ENCODE measurements at regions not wholly inside any gene's neighbourhood (a gene's known extent, or its start where the extent isn't known, plus 50 kb on each side); places are given as distances from the start of the nearest gene placed in this dataset.
A peak's percentile ranks its signal among the peaks of the same experiment; 100 is the strongest.
"Not testable (repeated sequence)": the region's sequence is repeated elsewhere in the genome, so short reads cannot be mapped to it uniquely, and the experiment has no call there.

DNA sequence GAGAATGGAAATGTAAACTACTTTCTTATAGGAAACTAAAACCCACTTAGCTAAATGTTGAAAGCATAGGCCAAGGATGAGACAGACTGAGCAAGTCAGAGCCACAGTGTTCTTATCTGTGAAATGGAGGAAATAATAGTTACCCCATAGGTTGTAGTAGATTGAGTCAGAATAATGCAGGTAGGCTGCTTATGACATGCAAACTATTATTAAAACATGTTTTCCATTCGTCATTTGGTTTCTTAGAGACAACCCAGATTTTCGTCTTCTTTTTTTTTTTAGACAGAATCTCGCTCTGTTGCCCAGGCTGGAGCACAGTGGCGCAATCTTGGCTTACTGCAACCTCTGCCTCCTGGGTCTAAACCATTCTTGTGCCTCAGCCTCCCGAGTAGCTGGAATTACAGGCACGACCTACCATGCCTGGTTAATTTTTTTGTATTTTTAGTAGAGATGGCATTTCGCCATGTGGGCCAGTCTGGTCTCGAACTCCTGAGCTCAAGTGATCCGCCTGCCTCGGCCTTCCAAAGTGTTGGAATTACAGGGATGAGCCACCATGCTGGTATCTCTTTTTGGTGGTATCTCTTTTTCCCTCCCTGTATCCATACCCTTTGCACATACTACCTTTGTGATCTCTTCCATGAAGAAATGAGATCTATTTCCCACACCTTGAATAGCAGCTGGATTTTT, 196.5 kb upstream of the ZNF217 start:
- Histone ChIP-seq H3K4ac (ENCODE audit: low read depth in 1 of 2, low read length in 2 of 2) (no peak overlapping the region), H3K36me3 (ENCODE audit: control insufficient read depth in 1 of 2, insufficient read depth in 2 of 2, low read depth in 1 of 2, low read length in 2 of 2) (no peaks in the 10 kb centered on the region), H2AK5ac (ENCODE audit: low read length, severe bottlenecking) (no peak overlapping the region), H2AFZ (ENCODE audit: low read depth, low read length) (no peak overlapping the region), H3K4me3 (ENCODE audit: insufficient read depth in 1 of 2, low read depth in 1 of 2, low read length in 2 of 2) (no peak overlapping the region), H2BK5ac (ENCODE audit: low read depth, low read length, poor library complexity, severe bottlenecking) (no peak overlapping the region), H3K9ac (ENCODE audit: low read length) (peak overlapping the region; percentile 60), H3K18ac (ENCODE audit: low read depth in 1 of 2, low read length in 2 of 2) (no peak overlapping the region), H3K79me1 (replicated peaks; ENCODE audit: low read length, poor library complexity, severe bottlenecking) (no peaks in the 10 kb centered on the region), H3K14ac (ENCODE audit: low read length in 2 of 2) (no peak overlapping the region), H3K4me1 (ENCODE audit: control insufficient read depth, insufficient read depth, low read depth, low read length) (peaks cover 2% of the 10 kb centered on the region), H3K4me2 (ENCODE audit: low read length, poor library complexity, severe bottlenecking) (no peak overlapping the region), H3K9me3 (ENCODE audit: control insufficient read depth, low read length) (no peaks in the 10 kb centered on the region), H2BK12ac (ENCODE audit: low read length in 2 of 2) (no peak overlapping the region), H3K27me3 (ENCODE audit: control insufficient read depth in 1 of 2, insufficient read depth in 1 of 2, low read length in 2 of 2) (no peaks in the 10 kb centered on the region), H4K8ac (ENCODE audit: low read length) (no peak overlapping the region), H2BK120ac (ENCODE audit: low read depth, low read length) (no peak overlapping the region), H2BK15ac (ENCODE audit: low read depth, poor library complexity, severe bottlenecking) (no peak overlapping the region), H3K23ac (ENCODE audit: low read length in 2 of 2) (no peak overlapping the region), H3K27ac (ENCODE audit: low read length, poor library complexity, severe bottlenecking) (no peak overlapping the region), H4K91ac (ENCODE audit: low read length) (no peak overlapping the region)
- no peak for DNase-seq
- WGBS = 94% methylated on average over 10 of the region's 10 CpGs

DNA sequence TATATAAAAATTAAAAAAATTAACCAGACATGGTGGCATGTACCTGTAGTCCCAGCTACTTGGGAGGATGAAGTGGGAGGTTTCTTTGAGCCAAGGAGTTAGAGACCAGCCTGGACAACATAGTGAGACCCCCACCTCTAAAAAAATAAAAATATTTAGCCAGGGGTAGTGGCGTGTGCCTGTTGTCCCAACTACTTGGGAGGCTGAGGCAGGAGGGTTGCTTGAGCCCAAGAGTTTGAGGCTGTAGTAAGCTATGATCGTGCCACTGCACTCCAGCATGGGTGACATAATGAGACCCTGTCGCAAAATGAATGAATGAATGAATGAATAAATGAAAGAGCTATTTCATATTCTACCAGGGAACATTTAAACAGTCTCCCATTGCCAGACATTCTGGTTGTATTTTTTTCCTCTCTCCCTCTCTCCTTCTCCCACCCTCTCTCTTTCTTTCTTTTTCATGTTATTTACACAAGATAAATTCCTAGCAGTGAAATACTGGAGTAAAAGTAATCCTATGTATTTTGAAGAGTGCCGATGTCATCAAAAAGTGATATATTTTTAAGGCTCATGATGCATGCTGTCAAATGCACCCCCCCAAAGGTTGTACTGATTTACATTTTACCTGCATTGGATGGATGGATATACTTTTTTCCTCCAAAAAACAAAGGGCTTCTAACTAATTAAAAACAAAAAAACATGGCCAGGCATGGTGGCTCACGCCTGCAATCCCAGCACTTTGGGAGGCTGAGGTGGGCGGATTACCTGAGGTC, 194.8 kb upstream of the ZNF217 start:
- H3K79me1 ChIP-seq (replicated peaks; ENCODE audit: low read length, poor library complexity, severe bottlenecking) = no peaks in the 10 kb centered on the region
- DNase-seq = no peak

DNA sequence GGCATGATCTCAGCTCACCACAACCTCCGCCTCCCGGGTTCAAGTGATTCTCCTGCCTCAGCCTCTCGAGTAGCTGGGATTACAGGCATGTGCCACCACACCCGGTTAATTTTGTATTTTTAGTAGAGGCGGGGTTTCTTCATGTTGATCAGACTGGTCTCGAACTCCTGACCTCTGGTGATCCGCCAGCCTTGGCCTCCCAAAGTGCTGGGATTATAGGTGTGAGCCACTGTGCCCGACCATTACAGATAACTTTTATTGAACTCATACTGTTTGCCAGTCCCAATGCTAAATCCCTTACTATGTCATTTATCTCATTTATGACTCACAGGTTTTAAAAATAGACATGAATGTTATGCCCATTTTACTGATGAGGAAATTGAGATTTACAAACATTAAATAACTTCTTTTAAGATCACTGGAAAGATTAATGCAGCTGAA, 193.9 kb upstream of the ZNF217 start:
- not testable (repeated sequence) for H2AK5ac ChIP-seq (ENCODE audit: low read length, severe bottlenecking); H2BK120ac ChIP-seq (ENCODE audit: low read depth, low read length); H2BK5ac ChIP-seq (ENCODE audit: low read depth, low read length, poor library complexity, severe bottlenecking); H3K4me3 ChIP-seq (ENCODE audit: insufficient read depth in 1 of 2, low read depth in 1 of 2, low read length in 2 of 2); H2BK15ac ChIP-seq (ENCODE audit: low read depth, poor library complexity, severe bottlenecking); H3K27me3 ChIP-seq (ENCODE audit: control insufficient read depth in 1 of 2, insufficient read depth in 1 of 2, low read length in 2 of 2); H2AFZ ChIP-seq (ENCODE audit: low read depth, low read length); H3K4me1 ChIP-seq (ENCODE audit: control insufficient read depth, insufficient read depth, low read depth, low read length); H3K4ac ChIP-seq (ENCODE audit: low read depth in 1 of 2, low read length in 2 of 2); DNase-seq; H4K91ac ChIP-seq (ENCODE audit: low read length); H3K79me1 ChIP-seq (replicated peaks; ENCODE audit: low read length, poor library complexity, severe bottlenecking); H4K8ac ChIP-seq (ENCODE audit: low read length); H3K14ac ChIP-seq (ENCODE audit: low read length in 2 of 2); H3K9me3 ChIP-seq (ENCODE audit: control insufficient read depth, low read length); H3K36me3 ChIP-seq (ENCODE audit: control insufficient read depth in 1 of 2, insufficient read depth in 2 of 2, low read depth in 1 of 2, low read length in 2 of 2); H3K18ac ChIP-seq (ENCODE audit: low read depth in 1 of 2, low read length in 2 of 2); H3K4me2 ChIP-seq (ENCODE audit: low read length, poor library complexity, severe bottlenecking); H3K27ac ChIP-seq (ENCODE audit: low read length, poor library complexity, severe bottlenecking); H3K23ac ChIP-seq (ENCODE audit: low read length in 2 of 2); H2BK12ac ChIP-seq (ENCODE audit: low read length in 2 of 2); H3K9ac ChIP-seq (ENCODE audit: low read length)
- 96% methylated on average over 7 of the region's 8 CpGs for WGBS

More for the DNA sequence above, 194.8 kb upstream of the ZNF217 start:
- Histone ChIP-seq H3K4ac (ENCODE audit: low read depth in 1 of 2, low read length in 2 of 2) (no peak overlapping the region), H2BK15ac (ENCODE audit: low read depth, poor library complexity, severe bottlenecking) (no peak overlapping the region), H3K18ac (ENCODE audit: low read depth in 1 of 2, low read length in 2 of 2) (no peak overlapping the region), H2BK120ac (ENCODE audit: low read depth, low read length) (no peak overlapping the region), H2AK5ac (ENCODE audit: low read length, severe bottlenecking) (no peak overlapping the region), H2BK12ac (ENCODE audit: low read length in 2 of 2) (no peak overlapping the region), H3K9ac (ENCODE audit: low read length) (no peak overlapping the region), H3K27ac (ENCODE audit: low read length, poor library complexity, severe bottlenecking) (no peak overlapping the region), H4K8ac (ENCODE audit: low read length) (no peak overlapping the region), H3K4me1 (ENCODE audit: control insufficient read depth, insufficient read depth, low read depth, low read length) (no peaks in the 10 kb centered on the region), H4K91ac (ENCODE audit: low read length) (no peak overlapping the region), H3K4me3 (ENCODE audit: insufficient read depth in 1 of 2, low read depth in 1 of 2, low read length in 2 of 2) (no peak overlapping the region), H3K9me3 (ENCODE audit: control insufficient read depth, low read length) (no peaks in the 10 kb centered on the region), H2BK5ac (ENCODE audit: low read depth, low read length, poor library complexity, severe bottlenecking) (no peak overlapping the region), H3K36me3 (ENCODE audit: control insufficient read depth in 1 of 2, insufficient read depth in 2 of 2, low read depth in 1 of 2, low read length in 2 of 2) (no peaks in the 10 kb centered on the region), H3K23ac (ENCODE audit: low read length in 2 of 2) (no peak overlapping the region), H3K14ac (ENCODE audit: low read length in 2 of 2) (no peak overlapping the region), H2AFZ (ENCODE audit: low read depth, low read length) (no peak overlapping the region), H3K27me3 (ENCODE audit: control insufficient read depth in 1 of 2, insufficient read depth in 1 of 2, low read length in 2 of 2) (no peaks in the 10 kb centered on the region), H3K4me2 (ENCODE audit: low read length, poor library complexity, severe bottlenecking) (no peak overlapping the region)
- 100% methylated on average over 3 of the region's 6 CpGs for WGBS

DNA sequence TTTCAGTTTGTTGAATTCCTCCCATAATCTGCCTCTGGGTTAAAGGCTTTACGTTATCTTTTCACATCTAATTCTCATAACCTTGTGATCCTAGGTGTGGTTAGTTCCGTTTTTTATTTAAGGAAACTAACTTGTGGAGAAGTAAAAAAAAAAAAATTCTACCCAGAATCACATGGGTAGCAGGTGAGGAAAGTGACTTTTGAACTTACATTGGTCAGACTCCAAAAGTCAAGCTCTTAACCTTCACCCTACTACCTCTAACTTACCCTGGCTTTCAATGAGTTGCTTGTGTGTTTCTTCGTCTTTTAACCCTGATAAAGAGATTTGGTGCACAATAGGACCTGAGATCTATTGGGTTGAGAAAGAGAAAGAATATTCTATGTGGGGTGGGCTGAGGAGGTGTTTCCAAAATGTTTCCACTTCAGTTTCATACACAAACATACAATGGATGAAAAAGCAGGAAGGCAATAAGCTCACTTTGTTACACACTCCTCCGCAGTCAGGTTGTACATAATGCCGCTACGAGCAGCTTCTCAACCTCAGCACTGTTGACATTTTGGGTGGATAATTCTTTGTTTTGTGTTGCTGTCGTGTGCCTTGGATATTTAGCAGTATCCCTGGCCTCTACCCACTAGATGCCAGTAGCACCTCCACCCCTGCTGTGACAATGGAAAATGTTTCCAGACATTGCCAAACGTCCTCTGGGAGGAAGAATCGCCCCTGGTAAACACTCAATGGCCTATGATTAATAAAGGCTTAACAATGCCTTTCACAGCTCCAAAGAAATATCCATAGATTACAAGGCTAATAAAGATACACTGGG, 193.0 kb upstream of the ZNF217 start:
- Histone ChIP-seq H3K14ac (ENCODE audit: low read length in 2 of 2) (no peak overlapping the region), H3K4ac (ENCODE audit: low read depth in 1 of 2, low read length in 2 of 2) (no peak overlapping the region), H3K4me2 (ENCODE audit: low read length, poor library complexity, severe bottlenecking) (no peak overlapping the region), H3K18ac (ENCODE audit: low read depth in 1 of 2, low read length in 2 of 2) (no peak overlapping the region), H2AK5ac (ENCODE audit: low read length, severe bottlenecking) (no peak overlapping the region), H3K23ac (ENCODE audit: low read length in 2 of 2) (no peak overlapping the region), H2BK15ac (ENCODE audit: low read depth, poor library complexity, severe bottlenecking) (no peak overlapping the region), H2BK12ac (ENCODE audit: low read length in 2 of 2) (no peak overlapping the region), H3K36me3 (ENCODE audit: control insufficient read depth in 1 of 2, insufficient read depth in 2 of 2, low read depth in 1 of 2, low read length in 2 of 2) (no peaks in the 10 kb centered on the region), H3K4me3 (ENCODE audit: insufficient read depth in 1 of 2, low read depth in 1 of 2, low read length in 2 of 2) (no peak overlapping the region), H4K91ac (ENCODE audit: low read length) (no peak overlapping the region), H3K9me3 (ENCODE audit: control insufficient read depth, low read length) (no peaks in the 10 kb centered on the region), H3K9ac (ENCODE audit: low read length) (no peak overlapping the region), H3K27me3 (ENCODE audit: control insufficient read depth in 1 of 2, insufficient read depth in 1 of 2, low read length in 2 of 2) (no peaks in the 10 kb centered on the region), H2AFZ (ENCODE audit: low read depth, low read length) (no peak overlapping the region), H3K79me1 (replicated peaks; ENCODE audit: low read length, poor library complexity, severe bottlenecking) (no peaks in the 10 kb centered on the region), H3K27ac (ENCODE audit: low read length, poor library complexity, severe bottlenecking) (no peak overlapping the region), H3K4me1 (ENCODE audit: control insufficient read depth, insufficient read depth, low read depth, low read length) (no peaks in the 10 kb centered on the region), H2BK120ac (ENCODE audit: low read depth, low read length) (no peak overlapping the region), H4K8ac (ENCODE audit: low read length) (no peak overlapping the region), H2BK5ac (ENCODE audit: low read depth, low read length, poor library complexity, severe bottlenecking) (no peak overlapping the region)
- DNase-seq = no peak
- 86% methylated on average over 6 of the region's 9 CpGs for WGBS
